GM19324 (cell line): ENCODE measurements at regions not wholly inside any gene's neighbourhood (a gene's known extent, or its start where the extent isn't known, plus 50 kb on each side); places are given as distances from the start of the nearest gene placed in this dataset.
"Not testable (repeated sequence)": the region's sequence is repeated elsewhere in the genome, so short reads cannot be mapped to it uniquely, and the experiment has no call there.

Source experiments
- ATAC-seq: cut with Tn5 transposase; IDR thresholded peaks from one replicate; pipeline ENCODE4 v1.9.1; 2021; ENCODE audit warnings: mild to moderate bottlenecking, moderate library complexity; ENCODE audit not compliant: unreplicated experiment, low FRiP score

DNA sequence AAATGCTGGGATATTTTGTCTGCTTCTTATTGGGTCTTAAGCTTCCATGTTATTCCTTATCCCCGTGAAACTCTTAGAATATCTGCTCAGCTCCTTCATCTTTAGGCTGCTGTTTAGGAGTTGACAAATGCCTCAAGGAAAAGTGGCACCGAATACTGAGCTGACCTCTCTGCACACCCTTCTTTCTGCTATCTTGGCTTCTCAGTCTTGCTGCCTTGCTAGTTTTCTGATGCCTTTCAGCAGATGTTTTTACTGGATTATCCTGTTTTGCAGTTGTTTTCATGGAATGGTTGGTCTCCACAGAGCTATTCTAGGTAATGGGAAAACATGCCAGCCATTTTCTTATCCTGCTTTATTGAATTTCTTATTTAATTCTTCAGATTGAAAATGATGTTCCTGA is 86.3 kb downstream of the GYPE start:
- no peak for ATAC-seq

DNA sequence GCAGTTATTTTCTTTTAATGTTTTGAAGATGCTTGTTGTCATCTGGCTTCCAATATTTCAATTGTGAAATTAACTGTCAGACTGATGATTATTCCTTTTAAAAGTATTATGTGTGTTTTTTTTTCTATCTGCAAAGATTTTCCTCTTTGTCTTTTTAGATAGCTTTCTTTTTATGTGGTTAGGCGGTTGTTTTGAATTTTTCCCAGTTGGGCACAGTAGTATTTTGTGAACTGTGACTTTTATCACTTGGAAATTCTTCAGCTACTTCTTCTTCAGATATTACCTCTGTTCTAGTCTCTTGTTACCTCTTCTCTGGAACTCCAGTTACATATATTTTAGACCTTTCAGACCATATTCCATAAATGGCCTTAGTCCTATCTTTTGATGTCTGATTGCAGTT is 87.5 kb downstream of the GYPE start:
- ATAC-seq, result not testable (repeated sequence)

- not testable (repeated sequence) for ATAC-seq
Observed at GRCh38 chr4:143815375-143815774, 90.0 kb downstream of the GYPE start.

GRCh38 chr4:143813431-143814154 is 91.8 kb downstream of the GYPE start:
- ATAC-seq, result not testable (repeated sequence)

- ATAC-seq, result not testable (repeated sequence)
Observed at GRCh38 chr4:143791693-143792092, 91.2 kb upstream of the FREM3 start.

- not testable (repeated sequence) for ATAC-seq
Observed at GRCh38 chr4:143790425-143790824, 90.0 kb upstream of the FREM3 start.

DNA sequence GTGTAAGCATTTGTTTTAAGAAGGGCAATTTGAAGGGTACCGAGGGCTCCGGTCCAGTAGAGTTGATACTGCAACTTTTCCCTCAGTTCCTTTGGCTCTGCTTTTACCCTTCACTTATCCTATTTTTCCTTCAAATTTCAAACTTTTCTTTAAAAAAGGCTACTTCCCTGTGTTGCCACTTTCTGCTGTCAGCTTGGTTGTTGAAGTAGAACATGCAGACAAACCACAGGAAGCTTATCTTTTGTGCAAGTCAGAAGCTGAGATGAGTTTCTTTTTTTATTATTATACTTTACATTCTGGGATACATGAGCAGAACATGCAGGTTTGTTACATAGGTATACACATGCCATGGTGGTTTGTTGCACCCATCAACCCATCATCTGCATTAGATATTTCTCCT is 89.1 kb upstream of the FREM3 start:
- ATAC-seq, result not testable (repeated sequence)

DNA sequence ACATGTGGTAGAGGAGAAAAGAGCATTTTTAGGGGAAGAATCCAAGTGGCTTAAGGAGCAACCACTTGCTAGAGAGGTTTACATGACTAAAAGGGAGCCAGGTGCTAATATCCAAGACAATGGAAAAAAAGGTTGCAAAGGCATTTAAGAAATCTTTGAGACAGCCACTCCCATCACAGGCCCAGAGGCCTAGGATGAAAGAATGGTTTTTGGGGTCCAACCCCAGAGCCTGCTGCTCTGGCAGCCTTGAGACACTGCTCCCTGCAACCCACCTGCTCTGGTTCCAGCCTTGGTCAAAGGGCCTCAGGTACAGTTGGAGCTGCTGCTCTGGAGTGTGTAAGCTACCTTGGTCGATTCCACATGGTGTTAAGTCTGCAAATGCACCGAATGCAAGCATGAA is 84.1 kb upstream of the FREM3 start:
- ATAC-seq, result no peak

- ATAC-seq, result no peak
Observed at GRCh38 chr4:143782521-143782920, 82.0 kb upstream of the FREM3 start.

DNA sequence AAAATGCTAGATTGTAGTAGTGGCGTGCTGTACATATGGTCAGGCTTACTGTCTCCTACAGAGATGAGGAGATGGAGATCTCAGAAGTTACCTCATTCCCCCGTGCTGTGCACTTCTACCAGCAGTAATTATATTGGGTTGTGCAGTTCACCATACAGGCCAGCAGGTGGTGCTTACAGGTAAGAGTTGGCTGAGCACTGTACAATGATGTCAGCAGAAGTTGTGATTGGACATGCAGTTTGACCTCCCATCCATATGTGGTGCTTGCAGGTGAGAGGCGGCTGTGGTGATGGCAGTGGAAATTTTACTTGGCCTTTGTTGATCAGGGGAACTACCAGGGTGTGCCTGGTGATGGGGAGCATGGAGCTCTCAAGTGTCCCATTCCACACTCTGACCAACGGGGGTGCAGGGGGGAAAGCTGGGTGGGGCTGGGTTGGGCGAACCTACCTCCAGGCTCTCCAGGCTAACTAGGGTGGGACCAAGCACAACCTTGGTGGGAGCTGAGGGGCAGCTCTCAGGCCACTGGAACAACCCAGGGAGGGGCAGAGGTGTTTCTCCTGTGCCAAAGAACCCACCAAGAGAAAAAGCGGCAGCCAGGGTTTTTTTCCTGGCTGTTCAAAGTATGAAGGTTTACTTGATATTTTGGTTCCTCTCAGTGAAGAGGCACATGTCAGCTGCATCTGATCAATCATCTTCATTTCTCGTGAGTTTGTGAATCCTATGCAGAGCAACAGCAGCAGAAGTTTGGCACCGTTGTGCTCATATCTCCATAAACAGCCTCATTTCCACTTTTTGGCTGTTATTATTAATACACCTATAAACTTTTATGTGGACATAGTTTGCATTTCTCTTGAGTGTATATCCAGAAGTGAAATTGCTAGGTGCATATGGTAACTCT is 73.8 kb upstream of the FREM3 start:
- ATAC-seq, result peak; percentile 99

DNA sequence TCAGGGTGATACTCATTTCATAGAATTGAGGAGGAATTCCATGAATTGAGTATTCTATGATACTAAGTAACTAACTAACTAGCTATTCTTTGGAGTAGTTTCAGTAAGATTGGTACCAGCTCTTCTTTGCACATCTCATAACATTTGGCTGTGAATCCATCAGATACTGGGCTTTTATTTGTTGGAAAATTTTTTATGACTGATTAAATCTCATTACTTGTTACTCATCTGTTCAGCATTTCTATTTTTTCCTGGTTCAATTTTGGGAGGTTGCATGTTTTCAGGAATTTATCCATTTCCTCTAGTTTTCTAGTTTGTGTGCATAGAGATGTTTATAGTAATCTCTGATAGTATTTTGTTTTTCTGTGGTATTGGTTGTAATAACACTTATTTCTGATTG is 70.8 kb upstream of the FREM3 start:
- no peak for ATAC-seq

- ATAC-seq, result no peak
Observed at GRCh38 chr4:143768007-143768591, 67.6 kb upstream of the FREM3 start.

DNA sequence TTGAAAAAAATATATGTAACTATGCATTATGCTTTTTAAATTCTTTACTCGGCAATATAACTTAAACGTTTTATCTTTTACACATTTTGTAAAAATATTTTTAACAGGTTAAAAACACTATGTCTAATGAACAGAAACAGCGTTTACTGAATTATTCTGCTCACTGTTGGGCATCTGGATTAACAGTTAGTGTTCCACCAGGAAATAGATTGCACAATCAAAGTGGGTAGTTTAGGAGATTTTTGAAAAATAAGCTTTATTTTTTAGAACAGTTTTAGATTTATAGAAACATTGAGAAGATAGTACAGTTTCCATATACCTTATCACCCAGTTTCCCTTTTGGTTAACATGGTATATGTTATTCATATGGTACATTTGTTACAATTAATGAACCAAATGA is 63.1 kb upstream of the FREM3 start:
- ATAC-seq, result no peak

- ATAC-seq, result no peak
Observed at GRCh38 chr4:143762511-143762910, 62.0 kb upstream of the FREM3 start.
